ENCODE measurements at regions not wholly inside any gene's neighbourhood (a gene's known extent, or its start where the extent isn't known, plus 50 kb on each side); places are given as distances from the start of the nearest gene placed in this dataset.

DNA sequence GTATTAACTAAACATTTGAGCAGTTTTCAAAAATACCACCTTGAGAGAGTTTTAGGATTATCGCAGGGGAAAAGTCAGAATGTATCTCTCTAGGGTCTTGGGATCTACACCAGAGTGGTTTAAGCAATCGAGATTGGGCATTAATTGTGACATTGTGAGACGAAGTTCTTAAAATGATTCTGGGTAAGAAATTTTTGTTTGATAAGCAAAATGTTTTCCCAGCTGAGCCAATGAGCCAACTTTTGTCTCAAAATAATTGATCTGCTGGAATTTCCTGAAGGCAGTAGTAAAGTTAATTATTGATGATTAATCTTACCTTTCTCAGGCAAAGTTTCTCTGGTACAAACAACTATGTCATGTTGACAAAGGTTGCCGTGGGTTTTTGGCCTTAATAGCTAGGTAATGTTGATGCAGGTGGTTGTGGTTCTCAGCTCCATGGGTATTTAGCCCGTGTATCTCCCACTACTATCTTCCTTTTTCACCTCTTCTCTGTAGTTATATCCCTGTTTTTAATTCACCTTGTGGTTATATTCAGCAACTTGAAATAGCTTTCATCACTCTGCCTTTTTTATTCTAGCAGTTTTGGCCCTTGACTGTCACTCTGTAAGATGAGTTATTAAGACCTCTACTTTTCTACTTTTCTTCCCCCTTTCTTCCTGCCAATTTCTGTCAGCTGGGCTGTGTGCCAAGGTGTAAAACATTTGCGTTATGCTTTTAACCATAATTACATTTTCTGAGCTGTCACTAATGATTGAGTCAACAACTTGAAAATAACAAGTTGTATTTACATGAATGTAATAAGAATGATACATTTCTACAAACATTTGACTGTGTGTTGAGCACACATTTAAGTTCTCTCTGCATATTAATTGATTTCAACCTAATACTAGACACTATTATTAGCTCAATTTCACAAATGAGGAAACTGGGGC, 368.3 kb upstream of the BTBD3 start:
- TF ChIP-seq CTCF (IDR thresholded peaks at IDR 0.05; ENCODE audit: insufficient read depth, low read depth, low read length) = no peak
- TF ChIP-seq EZH2 (IDR thresholded peaks at IDR 0.05; ENCODE audit: insufficient read depth, low read length) = no peak
